HG03457 (cell line): ENCODE measurements at regions not wholly inside any gene's neighbourhood (a gene's known extent, or its start where the extent isn't known, plus 50 kb on each side); places are given as distances from the start of the nearest gene placed in this dataset.

ENCODE experiments used
- ATAC-seq: cut with Tn5 transposase; IDR thresholded peaks from one replicate; pipeline ENCODE4 v1.9.1; 2021; ENCODE audit warnings: moderate number of reproducible peaks; ENCODE audit not compliant: unreplicated experiment

- ATAC-seq, result no peak
Measured at GRCh38 chr16:48850097-48850770, 240.3 kb upstream of the N4BP1 start.

GRCh38 chr16:48846277-48846676 is 236.3 kb upstream of the N4BP1 start:
- no peak for ATAC-seq

GRCh38 chr16:48845261-48845660 is 235.3 kb upstream of the N4BP1 start:
- no peak for ATAC-seq

DNA sequence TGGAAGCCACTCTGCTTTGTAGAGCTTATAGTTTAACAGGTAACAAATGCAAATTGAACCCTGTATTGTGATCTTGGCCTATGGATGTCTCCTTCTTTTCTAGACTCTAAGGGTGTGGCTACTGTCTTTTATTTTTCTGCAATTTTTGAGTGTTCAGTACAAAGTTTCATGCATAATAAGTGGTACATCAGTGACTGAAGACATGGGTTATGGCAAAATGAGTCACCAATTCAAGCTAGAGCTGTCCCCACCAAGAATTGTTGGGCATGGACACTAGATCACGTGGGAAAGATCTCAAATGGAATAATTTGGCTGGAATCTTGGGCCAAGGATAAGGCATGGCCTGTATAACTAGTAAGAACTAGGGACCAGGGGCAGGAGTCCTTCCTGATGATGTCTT is 228.4 kb upstream of the N4BP1 start:
- ATAC-seq, result no peak

- no peak for ATAC-seq
Measured at GRCh38 chr16:48836636-48837035, 226.7 kb upstream of the N4BP1 start.

DNA sequence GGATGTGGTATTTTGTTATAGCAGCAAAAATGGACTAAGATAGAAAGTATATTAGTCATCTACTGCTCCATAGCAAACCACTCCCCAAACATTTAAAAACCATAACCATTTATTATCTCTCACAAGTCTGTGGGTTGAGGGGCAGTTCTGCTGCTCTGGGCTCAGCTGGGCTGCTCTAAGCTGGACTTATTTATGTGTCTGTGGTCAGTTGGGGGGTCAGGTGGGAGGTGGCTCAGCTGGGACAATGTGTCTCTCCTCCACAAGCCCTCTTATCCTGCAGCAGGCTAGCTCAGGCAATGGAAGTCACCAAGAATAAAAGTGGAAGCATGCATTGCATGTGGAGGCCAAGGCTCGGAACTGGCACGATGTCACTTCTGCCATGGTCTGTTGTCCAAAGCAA is 226.1 kb upstream of the N4BP1 start:
- ATAC-seq, result no peak

- ATAC-seq, result no peak
Measured at GRCh38 chr16:48834576-48834975, 224.6 kb upstream of the N4BP1 start.

GRCh38 chr16:48833461-48833860 is 223.5 kb upstream of the N4BP1 start:
- ATAC-seq, result no peak

GRCh38 chr16:48831076-48831722 is 221.2 kb upstream of the N4BP1 start:
- ATAC-seq, result no peak

DNA sequence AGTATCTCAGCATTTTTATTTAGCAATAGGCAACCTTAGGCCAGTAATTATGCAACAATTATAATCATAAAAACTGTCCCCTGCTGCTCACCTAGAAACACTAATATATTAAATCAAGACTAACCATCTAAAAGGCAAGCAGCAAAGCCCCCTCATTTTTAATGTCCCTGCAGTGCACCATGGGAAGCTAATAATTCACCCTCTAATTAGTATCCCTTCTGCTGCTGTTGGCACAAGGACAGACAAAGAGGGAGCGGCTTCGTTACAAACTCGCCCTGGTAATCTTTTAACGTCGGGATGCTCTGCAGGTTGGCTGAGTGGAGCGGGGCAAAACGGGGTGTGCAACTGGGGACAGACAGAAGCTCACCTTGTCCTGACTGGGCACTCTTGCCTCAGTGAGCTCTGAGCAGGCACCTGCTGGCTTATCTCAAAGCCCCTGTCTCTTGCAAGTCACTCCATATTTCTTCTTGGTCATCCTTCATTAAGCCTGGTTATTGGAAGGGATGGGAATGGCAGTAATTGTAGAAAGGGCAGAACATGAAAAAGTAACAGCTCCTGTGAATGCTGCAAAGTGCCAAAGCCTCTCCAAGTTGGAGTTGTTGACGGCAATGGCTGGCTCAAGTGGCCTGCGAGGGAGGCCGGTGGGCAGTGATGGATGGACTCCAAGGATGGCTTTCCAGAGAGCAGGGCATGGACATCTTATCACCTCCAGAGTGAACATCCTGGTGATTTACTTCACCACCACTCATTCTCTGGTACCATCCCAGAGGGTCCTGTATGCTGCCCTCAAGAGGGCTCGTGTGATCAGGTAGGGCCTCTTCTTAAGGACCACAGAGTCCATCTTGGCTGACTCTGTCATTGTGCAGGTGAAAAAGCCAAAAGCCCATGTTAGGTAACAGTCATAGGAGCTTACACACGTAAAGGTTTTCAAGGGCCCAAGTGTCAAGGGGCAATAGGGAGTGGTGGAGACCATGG is 219.6 kb upstream of the N4BP1 start:
- ATAC-seq, result no peak

DNA sequence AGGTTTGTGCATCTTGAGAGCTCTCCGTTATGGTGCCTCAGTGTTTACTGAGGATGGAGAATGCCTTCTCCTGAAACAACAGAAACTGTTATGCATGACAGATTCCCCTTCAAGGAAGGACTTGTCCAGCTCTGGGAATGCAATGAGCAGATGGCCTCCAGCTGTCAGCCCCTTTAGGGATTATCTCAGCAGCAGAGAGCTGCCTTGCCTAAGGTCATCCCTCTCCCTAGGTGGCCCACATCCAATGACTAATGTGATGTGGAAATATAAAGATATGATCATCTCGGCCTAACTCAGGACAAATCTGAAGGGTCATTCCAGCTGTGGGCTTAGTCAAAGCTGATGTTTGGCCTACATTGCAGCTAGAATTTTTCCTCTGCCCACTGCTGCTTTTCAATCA is 214.3 kb upstream of the N4BP1 start:
- ATAC-seq, result no peak

DNA sequence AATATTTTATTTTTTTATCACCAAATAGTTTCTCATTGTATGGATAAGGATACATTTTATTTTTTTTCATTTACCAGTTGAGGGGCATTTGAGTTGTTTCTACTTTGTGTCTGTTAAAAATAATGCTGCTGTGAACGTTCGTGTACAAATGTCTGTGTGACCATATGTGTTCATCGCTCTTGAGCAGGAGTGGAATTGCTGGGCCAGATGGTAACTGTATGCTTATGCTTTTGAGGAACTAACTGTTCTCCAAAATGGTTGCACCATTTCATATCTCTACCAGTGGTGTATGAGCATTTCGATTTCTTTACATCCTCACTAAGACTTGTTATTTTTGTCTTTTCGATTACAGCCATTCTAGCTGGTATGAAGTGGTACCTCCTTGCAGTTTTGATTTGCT is 212.5 kb upstream of the N4BP1 start:
- no peak for ATAC-seq

DNA sequence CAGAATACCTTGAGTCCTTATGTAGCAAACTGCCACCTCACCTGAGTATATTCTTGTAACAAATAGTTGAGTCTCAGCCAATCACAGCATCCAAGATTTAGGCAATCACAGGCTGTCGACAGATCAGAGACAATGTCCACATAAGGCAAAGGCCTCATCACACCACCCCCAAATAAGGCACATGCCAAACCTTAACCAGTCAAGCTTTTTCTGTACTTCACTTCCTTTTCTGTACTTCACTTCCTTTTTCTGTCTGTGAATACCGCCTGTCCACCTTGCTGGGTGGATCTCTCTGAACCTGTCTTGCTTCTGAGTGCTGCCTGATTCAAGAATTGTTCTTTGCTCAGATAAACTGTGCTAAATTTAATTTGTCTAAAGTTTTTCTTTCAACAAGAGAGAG is 210.4 kb upstream of the N4BP1 start:
- no peak for ATAC-seq

- ATAC-seq, result no peak
Measured at GRCh38 chr16:48818257-48818656, 208.3 kb upstream of the N4BP1 start.

DNA sequence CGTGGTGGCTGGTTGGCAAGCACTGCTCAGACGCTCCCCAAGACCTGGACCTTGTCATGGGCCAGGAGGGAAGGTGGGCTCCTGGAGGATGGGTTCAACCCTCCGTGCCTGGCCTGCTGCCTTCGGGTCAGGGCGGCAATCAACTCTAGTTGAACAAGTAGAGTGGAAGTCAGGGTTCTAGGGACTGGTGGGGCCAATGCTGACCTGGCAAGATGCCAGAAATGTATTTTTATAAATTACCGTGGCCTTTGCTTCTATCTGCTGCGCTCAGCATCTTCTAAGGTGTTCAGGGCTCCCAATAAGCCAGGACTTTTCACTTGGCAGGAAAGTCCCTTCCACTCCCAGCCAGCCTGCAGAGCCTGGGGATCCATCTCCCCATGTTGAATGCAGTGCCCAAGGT is 207.1 kb upstream of the N4BP1 start:
- ATAC-seq, result no peak

GRCh38 chr16:48816393-48816792 is 206.4 kb upstream of the N4BP1 start:
- ATAC-seq, result no peak

- no peak for ATAC-seq
Measured at GRCh38 chr16:48814994-48815393, 205.0 kb upstream of the N4BP1 start.

DNA sequence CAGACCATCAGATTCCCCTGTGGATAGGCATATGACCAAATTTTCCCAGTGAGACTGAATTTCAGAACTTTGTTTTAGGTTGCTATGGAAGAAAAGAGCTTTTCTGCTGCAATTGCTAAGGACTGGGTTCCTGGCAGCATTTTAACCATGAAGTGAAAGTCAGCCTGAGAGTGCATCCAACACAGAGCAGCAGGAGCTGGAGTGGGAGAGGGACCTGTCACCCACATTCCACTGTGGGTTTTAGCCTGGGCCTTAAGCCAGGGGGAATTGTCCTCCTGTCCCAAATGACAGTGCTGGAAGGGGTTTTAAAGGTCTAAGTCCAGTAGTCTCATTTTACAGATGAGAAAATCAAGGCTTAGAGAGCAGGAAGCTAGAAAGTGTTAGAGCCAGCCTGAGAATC is 203.5 kb upstream of the N4BP1 start:
- ATAC-seq, result no peak

GRCh38 chr16:48812856-48813255 is 202.9 kb upstream of the N4BP1 start:
- ATAC-seq, result no peak

DNA sequence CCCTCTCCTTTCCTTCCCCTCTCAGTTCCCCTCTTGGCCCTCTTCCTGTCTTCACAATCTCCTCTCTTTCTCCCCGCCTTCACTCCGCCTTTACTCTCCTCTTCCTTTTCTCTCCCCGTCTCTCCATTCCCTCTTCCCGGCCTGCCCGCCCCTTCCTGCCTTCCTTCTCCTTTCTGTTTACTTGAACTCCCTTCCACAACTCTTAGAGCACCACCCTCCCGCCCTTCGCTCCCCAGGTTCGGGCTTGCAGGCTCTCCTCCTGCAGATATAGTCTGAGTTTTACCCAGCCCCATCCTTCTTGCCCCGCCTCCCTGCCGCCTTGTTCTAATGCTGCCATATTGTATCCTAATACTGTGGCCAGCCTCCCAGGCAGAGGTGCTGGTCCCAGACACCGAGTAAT is 201.5 kb upstream of the N4BP1 start:
- no peak for ATAC-seq

- ATAC-seq, result no peak
Measured at GRCh38 chr16:48810803-48811453, 200.9 kb upstream of the N4BP1 start.
